ENCODE measurements at regions not wholly inside any gene's neighbourhood (a gene's known extent, or its start where the extent isn't known, plus 50 kb on each side); places are given as distances from the start of the nearest gene placed in this dataset.

GRCh38 chr4:165711912-165712311 is 161.1 kb upstream of the TLL1 start:
- H3K4me2 ChIP-seq (ENCODE audit: low read length), result no peak overlapping the region
- H3K4me3 ChIP-seq (ENCODE audit: low read length), result no peak overlapping the region
- H2AFZ ChIP-seq (ENCODE audit: low read depth, low read length), result no peak overlapping the region
- no peaks in the 10 kb centered on the region for H3K79me2 ChIP-seq (replicated peaks; ENCODE audit: insufficient read depth, low read length)
- no peaks in the 10 kb centered on the region for H3K9me3 ChIP-seq (ENCODE audit: low read length)
- H3F3A ChIP-seq (ENCODE audit: insufficient read depth, low read length, poor library complexity, severe bottlenecking), result no peaks in the 10 kb centered on the region
- H4K20me1 ChIP-seq (ENCODE audit: insufficient read depth), result no peaks in the 10 kb centered on the region
- H3K9me2 ChIP-seq (ENCODE audit: insufficient read depth, low read length), result no peaks in the 10 kb centered on the region
- H3K27ac ChIP-seq (ENCODE audit: low read length), result no peak overlapping the region
- no peaks in the 10 kb centered on the region for H3K36me3 ChIP-seq (ENCODE audit: insufficient read depth, low read length)
- no peaks in the 10 kb centered on the region for H3K27me3 ChIP-seq (ENCODE audit: insufficient read depth, low read depth, low read length)
- H3K9ac ChIP-seq (ENCODE audit: low read length), result no peak overlapping the region
- TF ChIP-seq RAD21 (conservative IDR thresholded peaks at IDR 0.05) (no peak), MXI1 (conservative IDR thresholded peaks at IDR 0.05; ENCODE audit: poor library complexity, severe bottlenecking) (no peak), TAF1 (IDR thresholded peaks at IDR 0.05; ENCODE audit: low read depth) (no peak), EP300 (conservative IDR thresholded peaks at IDR 0.05; ENCODE audit: poor library complexity, severe bottlenecking) (no peak), REST (IDR thresholded peaks at IDR 0.05; ENCODE audit: borderline replicate concordance) (no peak), SMC3 (conservative IDR thresholded peaks at IDR 0.05; ENCODE audit: poor library complexity) (no peak), CTCF (IDR thresholded peaks at IDR 0.05; ENCODE audit: poor library complexity, severe bottlenecking) (no peak), POLR2AphosphoS5 (IDR thresholded peaks at IDR 0.05) (no peak), EZH2 (IDR thresholded peaks at IDR 0.05; ENCODE audit: borderline replicate concordance, insufficient read depth, low read length, poor library complexity, severe bottlenecking) (no peak)

GRCh38 chr4:165714650-165715049 is 158.4 kb upstream of the TLL1 start:
- TF ChIP-seq CTCF (IDR thresholded peaks at IDR 0.05; ENCODE audit: poor library complexity, severe bottlenecking) (no peak), TAF1 (IDR thresholded peaks at IDR 0.05; ENCODE audit: low read depth) (no peak), REST (IDR thresholded peaks at IDR 0.05; ENCODE audit: borderline replicate concordance) (no peak), EZH2 (IDR thresholded peaks at IDR 0.05; ENCODE audit: borderline replicate concordance, insufficient read depth, low read length, poor library complexity, severe bottlenecking) (no peak), RAD21 (conservative IDR thresholded peaks at IDR 0.05) (no peak), MXI1 (conservative IDR thresholded peaks at IDR 0.05; ENCODE audit: poor library complexity, severe bottlenecking) (no peak), POLR2AphosphoS5 (IDR thresholded peaks at IDR 0.05) (no peak), EP300 (conservative IDR thresholded peaks at IDR 0.05; ENCODE audit: poor library complexity, severe bottlenecking) (no peak), SMC3 (conservative IDR thresholded peaks at IDR 0.05; ENCODE audit: poor library complexity) (no peak)
- no peaks in the 10 kb centered on the region for H3K9me3 ChIP-seq (ENCODE audit: low read length)
- H3K9me2 ChIP-seq (ENCODE audit: insufficient read depth, low read length), result no peaks in the 10 kb centered on the region
- no peaks in the 10 kb centered on the region for H3K27me3 ChIP-seq (ENCODE audit: insufficient read depth, low read depth, low read length)
- H3F3A ChIP-seq (ENCODE audit: insufficient read depth, low read length, poor library complexity, severe bottlenecking), result no peaks in the 10 kb centered on the region
- H4K20me1 ChIP-seq (ENCODE audit: insufficient read depth), result no peaks in the 10 kb centered on the region
- H3K36me3 ChIP-seq (ENCODE audit: insufficient read depth, low read length), result no peaks in the 10 kb centered on the region
- no peak overlapping the region for H2AFZ ChIP-seq (ENCODE audit: low read depth, low read length)
- H3K4me2 ChIP-seq (ENCODE audit: low read length), result no peak overlapping the region
- H3K27ac ChIP-seq (ENCODE audit: low read length), result no peak overlapping the region
- H3K9ac ChIP-seq (ENCODE audit: low read length), result no peak overlapping the region
- no peak overlapping the region for H3K4me3 ChIP-seq (ENCODE audit: low read length)
- H3K79me2 ChIP-seq (replicated peaks; ENCODE audit: insufficient read depth, low read length), result no peaks in the 10 kb centered on the region
